Epithelial cell of proximal tubule (primary cell): ENCODE measurements at regions not wholly inside any gene's neighbourhood (a gene's known extent, or its start where the extent isn't known, plus 50 kb on each side); places are given as distances from the start of the nearest gene placed in this dataset.
"Not testable (repeated sequence)": the region's sequence is repeated elsewhere in the genome, so short reads cannot be mapped to it uniquely, and the experiment has no call there.

Experiments used
- DNase-seq: peaks from one replicate; pipeline ENCODE4 v3.0.0-alpha.2; 2011; ENCODE audit warnings: low read depth
- H3K4me3 ChIP-seq: 2 replicates; pipeline ENCODE4 v1.5.1; 2011; ENCODE audit warnings: low read depth, mild to moderate bottlenecking, low read length
- TF ChIP-seq, protein P1 (sequence below): conservative IDR thresholded peaks from 2 replicates; pipeline ENCODE4 v1.5.1; 2012; ENCODE audit warnings: low read depth, mild to moderate bottlenecking, low read length

DNA sequence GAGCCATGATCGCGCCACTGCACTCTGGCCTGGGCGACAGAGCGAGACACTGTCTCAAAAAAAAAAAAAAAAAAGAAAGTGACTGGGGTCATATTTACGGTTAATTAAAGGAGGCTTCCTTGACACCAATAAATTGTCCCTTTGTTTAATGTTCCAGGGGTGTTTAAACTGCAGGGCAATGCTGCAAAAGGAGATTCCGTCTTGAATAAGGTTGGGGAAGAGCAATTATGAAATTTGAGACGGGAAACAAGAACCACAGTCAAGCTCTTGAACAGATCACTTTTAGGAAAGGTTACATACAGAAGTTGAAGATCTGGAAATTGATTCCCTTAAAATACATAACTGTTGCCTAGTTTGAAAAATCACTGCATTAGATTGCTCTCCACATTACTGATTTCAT, 292.9 kb downstream of the DAD1 start:
- no peak overlapping the region for H3K4me3 ChIP-seq
- TF ChIP-seq, protein P1, sequence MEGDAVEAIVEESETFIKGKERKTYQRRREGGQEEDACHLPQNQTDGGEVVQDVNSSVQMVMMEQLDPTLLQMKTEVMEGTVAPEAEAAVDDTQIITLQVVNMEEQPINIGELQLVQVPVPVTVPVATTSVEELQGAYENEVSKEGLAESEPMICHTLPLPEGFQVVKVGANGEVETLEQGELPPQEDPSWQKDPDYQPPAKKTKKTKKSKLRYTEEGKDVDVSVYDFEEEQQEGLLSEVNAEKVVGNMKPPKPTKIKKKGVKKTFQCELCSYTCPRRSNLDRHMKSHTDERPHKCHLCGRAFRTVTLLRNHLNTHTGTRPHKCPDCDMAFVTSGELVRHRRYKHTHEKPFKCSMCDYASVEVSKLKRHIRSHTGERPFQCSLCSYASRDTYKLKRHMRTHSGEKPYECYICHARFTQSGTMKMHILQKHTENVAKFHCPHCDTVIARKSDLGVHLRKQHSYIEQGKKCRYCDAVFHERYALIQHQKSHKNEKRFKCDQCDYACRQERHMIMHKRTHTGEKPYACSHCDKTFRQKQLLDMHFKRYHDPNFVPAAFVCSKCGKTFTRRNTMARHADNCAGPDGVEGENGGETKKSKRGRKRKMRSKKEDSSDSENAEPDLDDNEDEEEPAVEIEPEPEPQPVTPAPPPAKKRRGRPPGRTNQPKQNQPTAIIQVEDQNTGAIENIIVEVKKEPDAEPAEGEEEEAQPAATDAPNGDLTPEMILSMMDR: no peak
- DNase-seq: no peak

DNA sequence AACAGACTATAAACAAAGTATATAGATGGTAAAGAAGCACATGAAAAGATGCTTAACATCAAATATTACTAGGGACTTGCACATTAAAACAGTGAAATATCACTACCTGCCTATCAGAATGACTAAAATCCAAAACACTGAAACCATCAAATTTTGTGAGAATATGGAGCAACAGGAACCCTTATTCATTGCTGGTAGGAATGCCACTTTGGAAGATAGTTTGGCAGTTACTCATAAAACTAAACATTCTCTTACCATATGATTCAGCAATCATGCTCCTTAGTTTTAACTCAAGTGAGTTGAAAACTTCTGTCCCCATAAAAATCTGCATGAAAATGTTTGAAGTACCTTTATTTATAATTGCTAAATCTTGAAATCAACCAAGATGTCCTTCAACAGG, 297.6 kb downstream of the DAD1 start:
- H3K4me3 ChIP-seq: no peak overlapping the region
- TF ChIP-seq, protein P1: no peak
- DNase-seq: no peak

DNA sequence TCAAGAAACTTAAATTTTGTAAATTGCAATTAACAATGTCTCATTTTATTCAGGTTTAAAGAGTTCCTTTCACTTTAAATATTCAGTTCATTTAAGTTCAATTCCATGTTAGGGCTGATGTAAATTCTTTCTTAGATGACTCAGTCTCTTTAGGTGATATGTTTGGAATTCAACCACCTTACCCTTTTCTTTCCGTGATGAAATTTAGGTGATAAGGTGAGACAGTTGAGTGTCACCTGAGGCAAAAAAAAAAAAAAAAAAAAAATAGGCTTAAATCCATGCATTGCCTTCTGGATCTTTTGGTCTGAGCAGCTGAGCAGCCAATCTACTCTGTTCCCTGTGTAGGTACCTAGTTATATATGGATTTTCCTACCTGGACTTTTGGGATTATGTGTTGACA, 299.5 kb downstream of the DAD1 start:
- DNase-seq: no peak
- no peak overlapping the region for H3K4me3 ChIP-seq
- TF ChIP-seq, protein P1: no peak

DNA sequence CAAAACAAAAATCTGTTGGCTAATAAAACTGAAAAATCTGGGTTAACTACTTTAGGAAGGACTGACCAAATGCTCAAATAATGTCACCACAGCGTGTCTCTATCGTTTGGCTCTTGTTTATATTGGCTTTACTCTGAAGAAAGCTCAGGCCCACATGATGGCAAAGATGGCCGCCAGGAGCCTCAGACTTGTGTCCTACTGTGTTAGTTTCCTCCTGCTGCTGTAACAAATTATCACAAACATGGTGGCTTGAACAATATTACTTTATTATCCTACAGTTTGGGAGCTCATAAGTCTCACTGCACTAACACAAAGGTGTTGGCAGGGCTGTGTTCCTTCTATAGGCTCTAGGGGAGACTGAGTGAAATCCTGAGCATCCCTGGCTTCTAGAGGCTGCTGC, 303.0 kb downstream of the DAD1 start:
- TF ChIP-seq, protein P1: no peak
- H3K4me3 ChIP-seq: no peak overlapping the region
- DNase-seq: no peak

DNA sequence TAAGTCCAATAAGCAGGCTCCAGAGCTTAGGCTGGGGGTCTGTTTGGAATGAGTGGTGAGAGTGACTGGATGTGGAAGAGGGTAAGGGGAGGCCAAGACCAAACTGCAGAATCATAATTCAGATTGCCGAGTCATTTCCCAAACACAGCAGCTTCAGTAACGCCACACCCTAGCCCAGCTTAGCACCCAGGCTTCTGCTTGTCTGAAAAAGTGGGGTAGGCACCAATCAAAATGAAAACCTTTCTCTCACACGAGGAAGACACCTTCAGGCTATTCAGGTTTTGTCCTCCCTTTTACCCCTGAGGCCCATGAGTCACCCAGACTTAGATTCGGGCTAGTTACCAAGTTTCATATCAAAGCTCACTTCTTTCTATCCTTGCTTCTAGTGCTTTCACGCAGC, 306.1 kb downstream of the DAD1 start:
- TF ChIP-seq, protein P1: no peak
- no peak for DNase-seq
- no peak overlapping the region for H3K4me3 ChIP-seq

DNA sequence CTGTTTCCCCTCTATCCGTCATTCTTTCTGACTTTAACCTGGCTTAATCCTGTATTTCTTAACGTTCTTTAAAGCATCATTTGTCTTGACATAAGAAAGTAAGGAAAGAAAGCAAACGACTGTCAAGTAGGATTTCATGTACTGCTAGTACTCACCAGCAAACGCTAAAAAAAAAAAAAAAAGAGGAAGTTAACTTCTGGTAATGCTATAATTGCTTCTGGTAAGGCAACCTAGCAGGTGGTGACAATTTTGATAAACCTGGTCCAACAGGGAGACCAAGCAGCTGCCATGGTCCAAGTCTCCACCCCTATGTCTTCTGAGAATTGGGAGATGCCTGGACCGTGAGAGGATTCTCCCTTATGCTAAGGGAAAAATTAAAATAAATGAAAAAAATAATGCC, 306.6 kb downstream of the DAD1 start:
- H3K4me3 ChIP-seq: no peak overlapping the region
- no peak for DNase-seq
- TF ChIP-seq, protein P1: no peak

DNA sequence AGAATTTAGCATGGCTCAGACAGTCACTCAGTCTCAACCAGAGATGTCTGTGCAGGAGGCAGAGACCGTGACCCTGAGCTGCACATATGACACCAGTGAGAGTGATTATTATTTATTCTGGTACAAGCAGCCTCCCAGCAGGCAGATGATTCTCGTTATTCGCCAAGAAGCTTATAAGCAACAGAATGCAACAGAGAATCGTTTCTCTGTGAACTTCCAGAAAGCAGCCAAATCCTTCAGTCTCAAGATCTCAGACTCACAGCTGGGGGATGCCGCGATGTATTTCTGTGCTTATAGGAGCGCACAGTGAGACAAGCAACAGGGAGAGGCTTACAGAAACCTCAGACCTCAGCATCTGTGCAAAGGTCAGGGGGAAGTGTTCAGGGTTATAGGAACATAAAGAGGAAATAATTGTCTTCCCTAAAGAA, 307.6 kb downstream of the DAD1 start:
- not testable (repeated sequence) for DNase-seq, H3K4me3 ChIP-seq
